Right atrium auricular region (tissue), 2 donors: ENCODE measurements at regions not wholly inside any gene's neighbourhood (a gene's known extent, or its start where the extent isn't known, plus 50 kb on each side); places are given as distances from the start of the nearest gene placed in this dataset.

Experiments
- DNase-seq: peaks from one replicate; pipeline ENCODE4 v3.0.0-alpha.2; 2019; ENCODE audit warnings: low spot score
- H3K27ac ChIP-seq, 2 donors: fragments of 200-600 bp; sonication (generic); 1 replicate in 1 of 2; 2 replicates in 1 of 2; pipeline ENCODE4 v1.5.1; 2016 to 2019
- H3K27me3 ChIP-seq, 2 donors: fragments of 200-600 bp; sonication (generic); one replicate each; pipeline versions ENCODE4 v1.5.1 to v1.6.0; 2017 to 2019
- H3K36me3 ChIP-seq: fragments of 200-600 bp; sonication (generic); one replicate; pipeline ENCODE4 v1.5.1; 2016
- H3K4me1 ChIP-seq, 2 donors: fragments of 200-600 bp; sonication (generic); one replicate each; pipeline versions ENCODE4 v1.5.1 to v1.6.0; 2017 to 2019
- H3K4me3 ChIP-seq, 2 donors: fragments of 200-600 bp; sonication (generic); 1 replicate in 1 of 2; 2 replicates in 1 of 2; pipeline ENCODE4 v1.5.1; 2017 to 2019; ENCODE audit warnings: mild to moderate bottlenecking in 1 of 2, moderate library complexity in 1 of 2
- H3K9me3 ChIP-seq, 2 donors: fragments of 200-600 bp; sonication (generic); one replicate each; pipeline ENCODE4 v1.5.1; 2019
- TF ChIP-seq, protein P1 (sequence below), 2 donors: fragments of 200-600 bp; sonication (generic); IDR thresholded peaks; one replicate each; pipeline ENCODE4 v1.5.1; 2019; ENCODE audit warnings: antibody characterized with exemption in 2 of 2

DNA sequence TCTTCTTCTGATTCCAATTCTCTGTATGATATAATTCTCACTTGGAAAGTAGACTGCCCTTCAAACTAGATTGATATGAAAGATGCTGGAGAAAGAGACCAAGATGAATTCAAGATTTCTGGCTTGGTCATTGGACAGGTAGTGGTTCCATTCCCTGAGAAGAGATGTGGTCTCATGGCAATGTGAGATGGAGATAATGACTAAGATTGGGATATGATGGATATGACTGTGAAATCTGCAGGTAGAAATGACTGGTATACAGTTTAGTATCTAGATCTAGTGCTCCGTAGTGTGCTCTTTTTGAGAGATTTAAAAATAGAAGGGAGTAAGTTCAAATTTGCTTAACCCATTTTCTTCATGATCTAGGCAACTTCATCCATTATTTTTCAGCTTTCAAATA is 425.4 kb upstream of the TRIB2 start:
- Histone ChIP-seq H3K27me3 (no peaks in the 10 kb centered on the region), H3K27ac (no peak overlapping the region), H3K4me1 (no peaks in the 10 kb centered on the region), H3K9me3 (no peaks in the 10 kb centered on the region), H3K36me3 (no peaks in the 10 kb centered on the region), H3K4me3 (no peak overlapping the region)
- TF ChIP-seq, protein P1, sequence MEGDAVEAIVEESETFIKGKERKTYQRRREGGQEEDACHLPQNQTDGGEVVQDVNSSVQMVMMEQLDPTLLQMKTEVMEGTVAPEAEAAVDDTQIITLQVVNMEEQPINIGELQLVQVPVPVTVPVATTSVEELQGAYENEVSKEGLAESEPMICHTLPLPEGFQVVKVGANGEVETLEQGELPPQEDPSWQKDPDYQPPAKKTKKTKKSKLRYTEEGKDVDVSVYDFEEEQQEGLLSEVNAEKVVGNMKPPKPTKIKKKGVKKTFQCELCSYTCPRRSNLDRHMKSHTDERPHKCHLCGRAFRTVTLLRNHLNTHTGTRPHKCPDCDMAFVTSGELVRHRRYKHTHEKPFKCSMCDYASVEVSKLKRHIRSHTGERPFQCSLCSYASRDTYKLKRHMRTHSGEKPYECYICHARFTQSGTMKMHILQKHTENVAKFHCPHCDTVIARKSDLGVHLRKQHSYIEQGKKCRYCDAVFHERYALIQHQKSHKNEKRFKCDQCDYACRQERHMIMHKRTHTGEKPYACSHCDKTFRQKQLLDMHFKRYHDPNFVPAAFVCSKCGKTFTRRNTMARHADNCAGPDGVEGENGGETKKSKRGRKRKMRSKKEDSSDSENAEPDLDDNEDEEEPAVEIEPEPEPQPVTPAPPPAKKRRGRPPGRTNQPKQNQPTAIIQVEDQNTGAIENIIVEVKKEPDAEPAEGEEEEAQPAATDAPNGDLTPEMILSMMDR (IDR thresholded peaks at IDR 0.05), result no peak
- no peak for DNase-seq

DNA sequence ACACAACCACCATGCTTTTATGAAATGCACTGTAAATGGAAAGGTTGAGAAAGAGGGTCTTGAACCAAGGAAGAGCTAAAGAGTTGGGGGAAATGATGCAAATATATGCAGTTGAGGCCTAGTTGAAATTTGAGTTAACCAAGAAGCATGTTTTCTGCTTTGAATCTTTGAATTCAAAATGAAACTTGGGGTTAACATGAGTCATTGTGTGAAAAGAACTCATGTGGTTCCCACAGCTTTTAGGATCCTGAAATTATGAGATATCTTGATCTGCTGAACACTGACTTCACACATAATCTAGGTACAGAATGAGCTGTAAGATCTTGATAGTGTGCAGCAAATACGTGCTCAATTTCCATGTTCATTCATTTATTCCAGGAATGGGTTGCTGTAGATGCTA is 422.9 kb upstream of the TRIB2 start:
- Histone ChIP-seq H3K9me3 (no peaks in the 10 kb centered on the region), H3K27ac (no peak overlapping the region), H3K36me3 (no peaks in the 10 kb centered on the region), H3K4me1 (no peaks in the 10 kb centered on the region), H3K27me3 (no peaks in the 10 kb centered on the region), H3K4me3 (no peak overlapping the region)
- TF ChIP-seq, protein P1 (IDR thresholded peaks at IDR 0.05), result no peak
- no peak for DNase-seq

DNA sequence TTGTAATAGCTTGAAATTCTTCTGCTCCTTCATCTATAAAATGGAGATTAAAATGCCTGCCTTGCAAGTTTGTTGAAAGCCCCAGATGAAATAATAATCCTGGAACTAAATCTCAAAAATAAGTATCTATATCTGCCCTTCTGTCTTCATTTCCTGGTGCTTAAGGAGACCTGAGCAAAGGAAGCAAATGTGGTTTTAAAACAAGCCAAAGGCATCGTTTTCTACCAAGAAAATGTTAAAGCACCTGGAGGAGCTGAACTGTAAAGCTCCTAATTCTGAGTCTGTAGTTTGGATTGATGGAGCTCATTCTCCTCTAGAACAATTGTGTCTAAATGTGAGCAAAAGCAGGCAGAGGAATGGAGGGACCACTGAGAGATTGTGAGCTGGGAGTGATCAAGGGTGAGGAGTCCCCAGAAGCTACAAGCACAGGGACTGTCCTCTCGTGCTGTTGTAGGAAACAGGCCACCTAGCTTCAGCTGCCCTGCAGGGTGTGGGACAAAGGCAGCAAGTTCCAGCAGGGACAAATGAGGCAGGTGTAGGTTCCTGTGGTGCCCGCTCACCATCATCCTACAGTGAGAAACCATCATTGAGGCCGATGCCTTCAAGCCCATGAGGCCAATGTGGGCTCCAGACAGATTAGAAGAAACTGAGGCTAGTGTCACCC is 420.7 kb upstream of the TRIB2 start:
- H3K4me3 ChIP-seq, result no peak overlapping the region

DNA sequence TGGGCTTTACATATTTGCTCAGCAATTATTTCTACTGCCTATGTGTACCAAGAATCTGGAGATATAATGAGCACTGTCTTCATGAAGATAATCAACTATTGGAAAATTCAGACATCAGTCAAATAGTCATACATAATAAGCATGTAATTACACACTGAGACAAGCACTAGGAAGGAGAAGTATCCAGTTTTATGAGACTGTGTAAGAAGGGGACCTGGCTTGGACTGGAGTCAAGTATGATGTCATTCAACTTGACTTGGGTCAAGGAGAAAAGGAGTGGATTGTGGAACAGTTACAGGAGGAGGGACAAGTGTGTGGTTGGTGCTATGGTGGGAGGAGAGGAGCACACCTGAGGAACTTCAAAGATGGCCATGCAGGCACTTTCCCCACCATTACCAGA is 419.8 kb upstream of the TRIB2 start:
- Histone ChIP-seq H3K27me3 (no peaks in the 10 kb centered on the region), H3K27ac (no peak overlapping the region), H3K36me3 (no peaks in the 10 kb centered on the region), H3K9me3 (no peaks in the 10 kb centered on the region), H3K4me3 (no peak overlapping the region), H3K4me1 (no peaks in the 10 kb centered on the region)
- no peak for DNase-seq
- TF ChIP-seq, protein P1 (IDR thresholded peaks at IDR 0.05), result no peak

More for the DNA sequence above, 420.7 kb upstream of the TRIB2 start:
- Histone ChIP-seq H3K4me1 (no peaks in the 10 kb centered on the region), H3K36me3 (no peaks in the 10 kb centered on the region), H3K9me3 (no peaks in the 10 kb centered on the region), H3K27me3 (no peaks in the 10 kb centered on the region), H3K27ac (no peak overlapping the region)
- DNase-seq, result no peak
- TF ChIP-seq, protein P1 (IDR thresholded peaks at IDR 0.05), result no peak

DNA sequence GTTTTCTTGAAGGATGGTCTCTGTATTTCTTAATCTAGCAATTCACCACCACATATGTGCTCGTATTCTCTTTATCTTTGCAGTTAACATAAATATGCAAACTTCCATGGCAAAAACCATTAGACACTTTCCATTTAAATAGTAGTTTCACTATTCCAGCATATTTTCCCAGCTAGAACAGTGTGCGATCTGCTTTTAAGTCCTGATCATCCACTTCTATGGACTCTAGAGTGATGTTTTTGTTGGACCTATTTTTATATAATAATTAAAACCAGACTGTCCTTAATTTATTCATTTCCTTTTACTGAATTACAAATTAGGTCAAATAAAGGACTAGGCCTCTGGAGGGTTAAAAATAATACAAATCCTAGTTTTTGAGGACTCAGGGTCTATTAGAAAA is 418.4 kb upstream of the TRIB2 start:
- TF ChIP-seq, protein P1 (IDR thresholded peaks at IDR 0.05), result no peak
- no peaks in the 10 kb centered on the region for H3K9me3 ChIP-seq
- no peaks in the 10 kb centered on the region for H3K36me3 ChIP-seq
- no peak overlapping the region for H3K27ac ChIP-seq
- no peak for DNase-seq
- no peak overlapping the region for H3K4me3 ChIP-seq
- H3K4me1 ChIP-seq, result no peaks in the 10 kb centered on the region
- H3K27me3 ChIP-seq, result no peaks in the 10 kb centered on the region

DNA sequence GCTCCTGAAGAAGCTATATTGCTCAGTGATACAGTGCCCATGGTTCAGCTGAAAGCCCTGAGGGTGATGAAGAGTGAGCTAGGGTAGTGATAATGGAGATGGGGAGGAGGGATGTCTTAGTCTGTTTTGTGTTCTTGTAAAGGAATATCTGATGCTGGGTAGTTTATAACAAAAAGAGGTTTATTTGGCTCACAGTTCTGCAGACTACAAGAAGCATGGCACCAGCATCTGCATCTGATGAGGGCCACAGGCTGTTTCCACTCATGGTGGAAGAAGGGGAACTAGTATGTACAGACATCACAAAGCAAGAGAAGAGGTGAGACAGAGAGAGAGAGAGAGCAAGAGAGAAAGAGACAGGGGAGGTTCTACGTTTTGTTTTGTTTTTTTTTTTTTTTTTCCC is 417.3 kb upstream of the TRIB2 start:
- H3K27ac ChIP-seq, result no peak overlapping the region
- no peak overlapping the region for H3K4me3 ChIP-seq
- H3K27me3 ChIP-seq, result no peaks in the 10 kb centered on the region
- TF ChIP-seq, protein P1 (IDR thresholded peaks at IDR 0.05), result no peak
- no peaks in the 10 kb centered on the region for H3K9me3 ChIP-seq
- no peak for DNase-seq
- H3K36me3 ChIP-seq, result no peaks in the 10 kb centered on the region
- H3K4me1 ChIP-seq, result no peaks in the 10 kb centered on the region
